ENCODE measurements at regions not wholly inside any gene's neighbourhood (a gene's known extent, or its start where the extent isn't known, plus 50 kb on each side); places are given as distances from the start of the nearest gene placed in this dataset.
A peak's percentile ranks its signal among the peaks of the same experiment; 100 is the strongest.

- no peak for DNase-seq
Measured at GRCh38 chr11:70486731-70487130, 88.4 kb downstream of the CTTN start.

- no peak for DNase-seq
Measured at GRCh38 chr11:70487160-70487559, 88.8 kb downstream of the CTTN start.

DNA sequence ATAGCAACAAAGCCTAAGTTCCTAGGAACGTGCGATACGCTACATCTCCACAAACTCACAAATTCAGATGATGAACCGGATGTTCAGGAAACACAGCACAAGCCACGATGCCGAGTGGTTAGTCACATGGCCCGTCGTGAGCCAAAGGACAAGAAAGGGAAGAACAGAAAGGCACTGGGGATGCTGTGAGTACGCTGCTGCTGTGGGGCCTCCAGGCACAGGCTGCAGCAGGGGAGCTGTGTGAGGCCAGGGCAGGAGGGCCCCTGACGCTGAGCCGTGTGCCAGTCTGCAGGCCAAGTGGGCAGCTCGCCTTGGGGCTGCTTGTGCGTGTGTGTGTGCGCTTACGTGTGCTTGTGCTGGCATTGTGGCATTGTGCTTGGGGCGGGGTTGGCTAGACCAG, 89.4 kb downstream of the CTTN start:
- no peak for DNase-seq

DNA sequence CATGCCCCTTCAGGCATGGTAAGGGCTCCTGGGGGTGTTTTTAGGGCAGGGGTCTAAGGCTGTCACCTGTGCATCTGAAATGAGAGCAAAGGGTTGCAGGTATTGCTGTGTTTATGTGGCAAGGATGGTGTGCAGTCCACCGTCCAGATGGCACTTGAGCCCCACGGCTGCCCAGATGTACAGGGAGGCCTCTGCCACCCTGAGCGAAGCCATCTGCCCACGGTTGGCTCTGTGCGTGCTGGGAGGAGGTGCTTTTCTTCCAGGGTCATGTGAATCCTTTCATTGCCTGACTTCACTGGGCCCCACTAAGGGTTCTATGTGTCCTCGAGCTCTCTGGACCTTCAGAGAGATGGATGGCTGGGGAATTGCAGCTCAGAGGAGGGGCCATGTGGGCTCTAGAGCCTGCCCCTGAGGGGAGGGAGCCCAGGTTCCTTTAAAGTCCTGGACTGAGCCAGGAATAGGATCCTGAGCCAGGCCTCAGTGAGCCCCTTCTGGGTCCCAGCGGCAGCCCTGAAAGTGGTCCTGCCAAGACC, 89.9 kb downstream of the CTTN start:
- DNase-seq: no peak

- no peak for DNase-seq
Measured at GRCh38 chr11:70489276-70489675, 90.9 kb downstream of the CTTN start.

DNA sequence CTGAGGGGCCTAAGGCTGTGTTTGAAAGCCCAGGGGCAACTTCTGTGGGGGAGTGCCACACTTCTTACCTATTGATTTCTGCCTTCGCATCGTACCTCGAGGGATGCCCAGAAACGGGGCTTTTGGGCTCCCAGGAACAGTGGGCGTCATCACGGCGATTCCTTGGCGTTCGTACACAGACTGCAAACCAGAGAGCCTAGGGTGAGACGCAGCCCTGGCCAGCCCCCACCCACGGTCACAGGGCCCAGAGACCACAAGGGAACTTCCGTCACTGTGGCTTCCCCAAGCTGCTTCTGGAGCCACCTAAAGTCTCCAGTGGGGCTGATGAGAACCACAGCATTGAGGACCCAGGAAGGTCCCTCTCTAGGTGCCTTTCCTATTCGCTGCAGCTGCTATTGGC, 91.9 kb downstream of the CTTN start:
- no peak for DNase-seq

DNA sequence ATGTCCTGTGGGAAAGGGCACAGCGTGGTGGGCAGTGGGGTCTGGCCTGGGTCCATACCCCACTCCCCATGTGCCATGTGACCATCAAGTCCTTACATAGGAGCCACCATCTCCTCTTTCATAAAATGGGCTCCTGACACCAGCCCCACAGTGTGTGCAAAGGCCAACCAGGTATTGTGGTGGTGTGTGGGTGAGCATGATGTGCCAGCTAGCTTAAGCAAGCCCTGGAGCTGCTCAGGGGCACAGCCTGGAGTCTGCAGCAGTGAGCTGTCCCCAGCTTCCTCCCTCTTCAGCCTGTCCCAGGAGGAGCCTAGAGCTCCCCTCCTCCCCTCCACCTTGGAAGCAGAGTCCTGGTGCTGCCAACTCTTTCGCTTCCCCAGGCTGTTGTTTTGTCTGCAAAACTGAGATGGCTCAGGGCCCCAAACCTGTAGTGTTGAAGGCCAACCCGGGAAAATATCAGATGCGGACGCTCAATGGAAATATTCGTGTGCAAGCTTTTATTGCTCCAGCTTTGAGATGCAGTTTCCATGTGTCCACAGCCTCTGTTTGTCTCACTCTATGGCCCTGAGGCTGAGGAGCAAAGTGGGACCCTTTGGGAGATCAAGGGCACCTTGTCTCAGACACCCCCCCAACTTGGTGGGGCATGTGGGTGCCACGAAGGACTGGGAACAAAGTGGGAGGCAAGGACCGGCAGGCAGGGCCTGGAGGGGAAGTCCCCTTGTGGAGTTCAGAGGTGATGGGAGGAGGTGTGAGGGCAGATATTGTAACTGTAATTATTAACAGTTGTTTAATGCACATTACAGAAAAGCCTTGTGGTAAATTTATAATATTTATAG, 92.6 kb downstream of the CTTN start:
- DNase-seq: no peak

- no peak for DNase-seq
Measured at GRCh38 chr11:70491696-70492472, 93.6 kb downstream of the CTTN start.

- DNase-seq: no peak
Measured at GRCh38 chr11:70493089-70493474, 94.8 kb downstream of the CTTN start.

GRCh38 chr11:70493891-70494290, 95.6 kb downstream of the CTTN start:
- no peak for DNase-seq

GRCh38 chr11:70494559-70495350, 96.4 kb downstream of the CTTN start:
- no peak for DNase-seq

- peak; percentile 93 for DNase-seq
Measured at GRCh38 chr11:70495351-70496310, 97.3 kb downstream of the CTTN start.

DNA sequence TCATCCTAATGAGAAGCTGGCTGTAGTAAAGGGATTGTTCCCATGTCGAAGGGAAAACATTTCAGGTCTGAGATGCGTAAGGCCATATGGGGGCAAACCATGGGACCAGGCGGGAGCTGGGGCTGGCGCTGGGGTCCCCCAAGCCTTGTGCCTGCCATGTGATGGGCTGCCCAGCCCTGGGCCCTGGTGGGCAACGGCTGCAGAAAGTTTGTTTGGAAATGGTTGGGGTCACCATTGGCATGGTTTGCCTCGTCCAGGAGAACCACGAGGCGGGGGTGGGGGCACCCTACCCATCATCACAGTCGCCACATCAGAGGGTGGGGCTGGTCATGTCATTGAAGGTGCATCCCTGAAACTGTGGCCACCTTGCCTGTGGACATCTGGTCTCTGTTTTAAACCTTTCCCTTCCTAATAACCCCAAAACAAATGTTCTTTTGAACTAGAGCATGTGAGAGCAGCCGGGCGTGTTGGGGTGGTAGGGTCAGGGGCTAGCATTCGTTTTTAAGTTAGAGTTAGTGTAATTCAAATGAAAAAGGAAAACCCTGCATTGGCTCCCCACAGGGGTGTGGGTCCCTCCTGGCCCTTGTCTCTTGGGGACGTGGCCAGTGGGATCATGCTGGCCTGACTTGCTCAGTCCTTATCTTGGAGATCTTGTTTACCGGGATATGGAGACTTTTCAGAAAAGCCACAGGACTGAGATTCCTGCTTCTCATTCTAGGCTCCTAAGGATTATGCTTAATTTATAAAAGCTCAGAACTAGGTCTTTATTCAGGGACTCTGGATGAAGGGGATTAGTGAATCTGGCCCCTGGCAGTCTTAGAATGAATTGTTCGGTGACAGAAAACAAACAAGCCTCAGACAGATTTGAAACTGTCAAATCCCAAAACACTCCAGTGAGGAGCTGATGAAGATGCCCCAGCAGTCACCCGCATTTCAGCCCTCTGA, 98.5 kb downstream of the CTTN start:
- DNase-seq: no peak

- no peak for DNase-seq
Measured at GRCh38 chr11:70497536-70498075, 99.3 kb downstream of the CTTN start.

- no peak for DNase-seq
Measured at GRCh38 chr11:70498171-70498571, 99.8 kb downstream of the CTTN start.

- no peak for DNase-seq
Measured at GRCh38 chr11:70498976-70499801, 100.9 kb downstream of the CTTN start.

DNA sequence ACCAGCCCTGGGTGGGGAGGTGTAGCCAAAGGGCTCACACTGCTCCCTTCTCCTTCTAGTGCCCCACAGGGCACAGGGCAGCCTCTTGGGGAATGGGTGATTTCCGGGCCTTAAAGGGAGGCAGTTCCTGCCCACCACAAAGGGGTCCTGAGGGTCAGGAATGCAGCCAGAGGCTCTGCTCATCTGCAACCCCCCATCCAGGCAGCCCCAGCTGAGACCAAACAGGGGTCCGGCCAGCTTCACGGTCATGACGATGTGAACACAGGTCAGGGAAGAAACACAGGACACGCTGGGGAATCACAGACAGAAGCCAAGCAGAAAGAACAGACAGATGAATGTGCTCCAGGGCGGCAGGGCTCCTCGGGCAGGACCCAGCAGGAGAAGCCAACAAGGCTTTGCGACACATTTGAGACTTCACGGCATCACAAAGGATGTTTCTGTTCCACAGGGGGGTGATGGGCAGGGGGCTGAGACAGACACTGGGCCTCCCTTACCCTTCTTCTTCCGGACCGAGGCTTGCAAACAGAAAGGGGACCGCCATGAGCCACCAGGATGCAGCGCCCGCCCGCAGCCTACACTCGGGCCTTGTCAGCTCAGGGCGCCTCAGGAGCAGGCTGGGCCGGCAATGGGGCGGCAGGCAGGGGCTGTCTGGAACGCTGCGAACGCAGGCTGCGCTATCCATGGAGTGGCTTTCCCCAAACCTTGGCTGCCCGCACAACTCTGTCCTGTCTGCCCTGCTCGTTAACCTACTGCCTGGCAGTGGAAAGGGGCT, 101.9 kb downstream of the CTTN start:
- DNase-seq: no peak

DNA sequence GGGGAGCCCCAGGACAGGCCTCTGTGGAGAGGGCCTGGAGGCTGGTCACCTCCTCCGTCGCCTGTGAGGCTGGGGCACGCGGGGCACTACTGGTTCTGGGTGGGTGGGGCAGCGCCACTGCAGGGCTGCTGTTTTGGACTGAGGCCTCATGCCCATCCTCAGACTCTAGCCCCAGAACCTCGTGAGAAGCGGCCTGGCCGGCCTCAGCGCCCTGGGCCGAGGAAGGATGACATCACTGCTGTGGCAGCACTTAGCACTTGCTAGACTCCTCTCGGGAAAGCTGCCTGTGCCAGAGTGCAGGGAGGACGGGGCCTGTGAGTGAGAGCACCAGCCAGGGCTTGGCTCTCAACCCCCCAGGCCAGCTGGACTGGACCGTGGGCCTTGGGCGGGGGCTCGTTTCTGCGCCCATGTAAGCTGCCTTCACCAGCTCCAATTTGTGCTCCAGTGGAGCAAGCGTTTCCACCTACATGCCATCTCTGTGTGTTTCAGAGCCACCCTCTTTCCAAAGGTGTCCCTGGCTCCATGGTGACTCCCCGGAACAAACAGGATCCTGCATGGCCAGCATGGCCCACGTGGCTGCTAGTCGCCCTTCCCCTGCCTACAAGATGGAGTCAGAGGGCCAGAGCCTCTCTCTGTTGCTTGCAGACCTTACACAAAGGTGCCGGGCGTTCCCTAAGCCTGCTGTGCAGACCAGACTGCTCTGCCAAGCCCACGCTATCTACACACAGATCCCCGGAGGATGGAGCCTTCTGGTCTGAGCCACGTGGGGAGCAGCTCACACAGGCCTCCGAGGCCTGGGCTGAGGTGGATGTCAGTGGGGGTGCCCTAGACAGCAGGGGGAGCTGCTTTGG, 102.9 kb downstream of the CTTN start:
- DNase-seq: no peak
